ENCODE measurements at regions not wholly inside any gene's neighbourhood (a gene's known extent, or its start where the extent isn't known, plus 50 kb on each side); places are given as distances from the start of the nearest gene placed in this dataset.

GRCh38 chr1:80893115-80893514 is 907.6 kb upstream of the ADGRL2 start:
- no peak for DNase-seq (ENCODE audit: low spot score)

- no peak for DNase-seq (ENCODE audit: low spot score)
Observed at GRCh38 chr1:80892539-80892938, 908.2 kb upstream of the ADGRL2 start.

GRCh38 chr1:80891871-80892270 is 908.9 kb upstream of the ADGRL2 start:
- DNase-seq (ENCODE audit: low spot score) = no peak

- DNase-seq (ENCODE audit: low spot score) = no peak
Observed at GRCh38 chr1:80882553-80882952, 918.2 kb upstream of the ADGRL2 start.

GRCh38 chr1:80878343-80878742 is 922.4 kb upstream of the ADGRL2 start:
- DNase-seq (ENCODE audit: low spot score) = no peak

- DNase-seq (ENCODE audit: low spot score) = no peak
Observed at GRCh38 chr1:80876035-80876434, 924.7 kb upstream of the ADGRL2 start.

- DNase-seq (ENCODE audit: low spot score) = no peak
Observed at GRCh38 chr1:80869299-80869698, 931.4 kb upstream of the ADGRL2 start.

GRCh38 chr1:80847904-80848303 is 952.8 kb upstream of the ADGRL2 start:
- DNase-seq (ENCODE audit: low spot score) = no peak

- DNase-seq (ENCODE audit: low spot score) = no peak
Observed at GRCh38 chr1:80846966-80847365, 953.8 kb upstream of the ADGRL2 start.

GRCh38 chr1:80842796-80843195 is 957.9 kb upstream of the ADGRL2 start:
- no peak for DNase-seq (ENCODE audit: low spot score)

GRCh38 chr1:80841261-80841660 is 959.5 kb upstream of the ADGRL2 start:
- no peak for DNase-seq (ENCODE audit: low spot score)

GRCh38 chr1:80837066-80837465 is 963.7 kb upstream of the ADGRL2 start:
- DNase-seq (ENCODE audit: low spot score) = no peak

GRCh38 chr1:80836505-80836904 is 964.2 kb upstream of the ADGRL2 start:
- no peak for DNase-seq (ENCODE audit: low spot score)

GRCh38 chr1:80827666-80828065 is 973.1 kb upstream of the ADGRL2 start:
- no peak for DNase-seq (ENCODE audit: low spot score)

- no peak for DNase-seq (ENCODE audit: low spot score)
Observed at GRCh38 chr1:80825067-80825466, 975.7 kb upstream of the ADGRL2 start.

- no peak for DNase-seq (ENCODE audit: low spot score)
Observed at GRCh38 chr1:80818211-80818610, 982.5 kb upstream of the ADGRL2 start.

- no peak for DNase-seq (ENCODE audit: low spot score)
Observed at GRCh38 chr1:80807981-80808380, 992.8 kb upstream of the ADGRL2 start.

- no peak for DNase-seq (ENCODE audit: low spot score)
Observed at GRCh38 chr1:80806431-80806830, 994.3 kb upstream of the ADGRL2 start.

GRCh38 chr1:80801695-80802094 is 999.0 kb upstream of the ADGRL2 start:
- DNase-seq (ENCODE audit: low spot score) = no peak

- no peak for DNase-seq (ENCODE audit: low spot score)
Observed at GRCh38 chr1:80799457-80799856, 1001.3 kb upstream of the ADGRL2 start.

GRCh38 chr1:80779275-80779674 is 1021.5 kb upstream of the ADGRL2 start:
- no peak for DNase-seq (ENCODE audit: low spot score)

- no peak for DNase-seq (ENCODE audit: low spot score)
Observed at GRCh38 chr1:80778094-80778840, 1022.5 kb upstream of the ADGRL2 start.

GRCh38 chr1:80776266-80776665 is 1024.5 kb upstream of the ADGRL2 start:
- no peak for DNase-seq (ENCODE audit: low spot score)

- DNase-seq (ENCODE audit: low spot score) = no peak
Observed at GRCh38 chr1:80769208-80769750, 1031.5 kb upstream of the ADGRL2 start.
